GM19239 (cell line): ENCODE measurements at regions not wholly inside any gene's neighbourhood (a gene's known extent, or its start where the extent isn't known, plus 50 kb on each side); places are given as distances from the start of the nearest gene placed in this dataset.

ENCODE experiments used
- DNase-seq: peaks from one replicate; pipeline ENCODE4 v3.0.0; 2011; ENCODE audit warnings: low spot score; ENCODE audit not compliant: insufficient read length
- FAIRE-seq: peaks from 2 replicates; lab custom pipeline; 2011; peaks lifted over from hg19 to GRCh38; lab: Jason Lieb, UNC

DNA sequence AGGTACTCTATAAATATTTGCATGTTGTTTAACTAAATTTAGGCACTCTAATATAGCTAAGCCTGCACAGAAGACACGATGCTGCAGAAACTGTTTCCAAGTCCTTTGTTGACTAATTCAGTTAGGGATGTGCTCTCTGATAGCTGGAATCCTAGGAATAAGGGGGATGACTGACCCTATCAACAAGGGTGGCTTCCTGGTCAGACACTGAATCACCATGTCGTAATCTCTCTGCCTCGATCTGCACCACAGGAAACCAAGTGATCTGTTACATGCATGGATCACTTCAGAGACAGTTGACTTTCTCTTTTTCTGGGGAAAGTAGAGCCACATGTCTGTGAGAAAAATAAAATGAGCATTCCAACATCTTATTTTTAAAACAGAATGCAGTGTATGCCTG lies 169.1 kb downstream of the GUCY2F start:
- DNase-seq (no peak), FAIRE-seq (no peak)

DNA sequence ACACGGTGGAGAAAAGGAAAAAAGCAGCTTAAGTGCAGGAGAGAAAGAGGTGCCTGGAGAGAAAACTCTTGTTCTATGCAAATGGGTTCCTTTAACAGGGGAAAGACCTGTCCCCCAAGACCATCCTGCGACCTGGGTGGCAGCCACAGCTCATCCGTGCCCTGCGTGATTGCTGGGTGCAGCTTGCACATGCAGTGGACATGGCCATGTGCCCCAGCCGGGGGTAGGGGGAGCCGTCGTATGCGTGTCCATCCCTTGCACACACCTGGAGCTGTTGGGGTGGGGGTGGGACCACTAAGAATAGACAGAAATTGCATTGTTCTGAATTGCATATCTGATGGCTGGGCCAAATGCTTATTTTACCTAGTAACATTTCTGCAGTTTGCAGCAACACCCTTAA lies 171.9 kb downstream of the GUCY2F start:
- no peak for FAIRE-seq

GRCh38 chrX:109301177-109301576 lies 180.7 kb downstream of the GUCY2F start:
- FAIRE-seq (no peak), DNase-seq (no peak)

More for the DNA sequence above, 171.9 kb downstream of the GUCY2F start:
- DNase-seq: no peak

DNA sequence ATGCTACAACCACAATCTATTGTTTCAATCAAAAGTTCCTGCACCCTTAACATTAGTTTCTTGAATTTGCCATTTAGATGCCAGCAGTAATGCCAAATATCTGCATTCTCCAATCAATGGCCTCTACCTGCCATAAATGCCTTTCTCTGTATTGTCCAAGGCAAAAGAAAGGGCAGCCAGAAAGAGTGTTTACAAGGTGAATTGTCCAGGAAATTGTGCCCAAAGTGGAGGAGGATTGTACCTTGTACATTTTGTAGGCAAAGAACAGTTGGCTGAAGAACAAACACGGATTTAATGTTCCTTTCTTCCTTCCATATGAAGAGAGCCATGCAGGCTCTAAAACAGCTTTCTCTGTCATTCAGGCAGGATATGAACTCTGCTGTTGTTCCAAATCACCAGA lies 181.5 kb downstream of the GUCY2F start:
- no peak for DNase-seq
- FAIRE-seq: no peak

DNA sequence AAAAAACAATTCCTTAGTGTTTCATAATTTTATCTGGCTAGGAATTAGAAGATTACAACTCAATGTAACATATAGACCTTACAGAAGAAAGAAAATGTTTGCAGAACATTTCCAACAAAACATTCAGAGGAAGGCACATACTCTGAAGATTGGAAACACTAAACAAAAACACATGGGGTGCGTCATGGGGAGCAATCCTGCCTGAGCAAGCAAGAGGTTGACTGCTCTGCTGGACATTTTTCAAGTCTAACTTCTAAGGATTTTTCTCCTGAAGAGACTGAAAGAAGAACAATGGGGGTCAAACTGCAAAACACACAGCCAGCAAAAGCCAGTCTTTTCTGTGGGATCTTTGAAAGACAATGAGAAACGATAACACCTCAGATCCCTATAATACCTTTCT lies 182.8 kb downstream of the GUCY2F start:
- no peak for DNase-seq
- FAIRE-seq: no peak

GRCh38 chrX:109294097-109294814 lies 187.6 kb downstream of the GUCY2F start:
- DNase-seq (no peak), FAIRE-seq (no peak)

DNA sequence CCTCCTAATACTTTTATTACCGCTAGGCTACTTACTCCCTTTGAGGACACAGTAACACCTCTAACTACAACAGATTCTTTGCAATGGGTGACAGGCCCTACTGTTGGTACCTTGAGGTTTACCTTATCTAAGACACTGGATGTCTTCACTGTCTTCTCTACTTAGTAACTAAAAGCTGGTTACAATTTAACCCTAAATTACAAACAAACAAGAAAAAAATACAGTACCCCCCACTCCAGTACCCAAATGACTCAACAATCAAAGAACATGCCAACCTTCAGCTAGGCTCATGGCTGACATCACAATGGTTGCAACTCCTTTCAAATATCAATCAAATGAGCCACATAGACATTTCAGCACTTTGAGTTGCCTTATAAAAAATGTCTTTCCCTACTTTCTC lies 198.0 kb downstream of the GUCY2F start:
- DNase-seq: no peak
- FAIRE-seq: no peak

- FAIRE-seq (peak; percentile 75), DNase-seq (no peak)
These were observed 200.2 kb downstream of the GUCY2F start for GRCh38 chrX:109281483-109282275.

GRCh38 chrX:109274806-109275205 lies 207.1 kb downstream of the GUCY2F start:
- DNase-seq: no peak
- FAIRE-seq: peak; percentile 93

DNA sequence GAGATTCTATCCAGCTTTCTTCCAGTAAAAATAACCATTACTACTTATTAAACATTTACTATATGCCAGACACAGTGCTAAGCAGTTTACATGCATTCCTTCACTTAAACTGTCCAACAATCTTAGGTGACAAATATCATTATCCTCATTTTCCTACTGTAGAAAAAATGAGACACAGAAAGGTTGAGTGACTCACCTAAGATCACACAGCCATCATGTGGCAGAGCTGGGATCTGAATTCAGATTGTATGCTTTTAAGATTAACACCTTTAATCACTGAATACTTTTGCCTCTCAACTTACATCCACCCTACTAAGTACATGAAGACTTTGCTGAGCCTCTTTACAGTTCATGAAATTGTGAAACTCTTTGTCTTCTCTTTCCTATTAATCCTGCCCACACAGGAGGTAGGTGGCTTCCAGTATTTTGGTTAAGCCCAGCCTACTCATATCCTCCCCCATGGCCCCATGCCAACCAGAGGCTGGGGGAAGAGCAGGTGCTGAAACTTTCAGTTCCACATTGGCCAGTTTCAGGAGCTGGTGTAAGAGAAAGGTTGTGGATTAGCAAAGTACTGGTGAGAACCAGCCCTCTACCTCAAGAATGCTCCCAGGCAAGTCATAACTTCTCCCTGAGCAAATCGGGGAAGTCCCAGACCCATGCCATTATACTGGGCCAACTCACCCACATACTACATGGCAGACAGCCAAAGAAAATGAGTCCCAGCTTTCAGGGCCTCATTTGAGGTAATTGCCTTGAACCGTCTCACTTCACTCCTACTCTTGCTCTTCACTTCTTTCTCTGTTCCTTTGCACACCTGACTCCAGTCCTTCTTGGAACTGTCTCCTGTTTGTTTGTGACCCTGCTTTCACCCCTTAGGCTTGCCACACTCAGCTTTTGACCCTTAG lies 211.1 kb downstream of the GUCY2F start:
- no peak for DNase-seq
- FAIRE-seq: peak; percentile 100

DNA sequence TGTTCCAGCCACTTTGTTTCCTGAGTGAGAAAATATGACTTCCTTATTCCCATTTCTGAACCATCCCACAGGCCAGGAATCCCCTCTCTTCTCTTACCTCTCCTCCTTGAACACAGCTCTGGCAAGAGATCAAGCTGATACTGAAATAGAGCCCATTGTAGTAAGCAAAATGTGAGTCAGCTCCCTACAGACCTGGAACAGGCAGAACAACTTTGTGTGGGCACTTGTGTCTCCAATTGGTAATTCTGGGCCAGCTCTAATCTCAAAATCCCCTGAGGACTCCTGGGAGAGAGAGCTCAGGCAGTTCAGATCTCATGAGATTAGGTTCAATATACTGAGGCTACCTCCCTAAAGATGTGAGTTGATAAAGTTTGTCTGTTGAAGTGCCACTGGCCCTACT lies 213.5 kb downstream of the GUCY2F start:
- no peak for DNase-seq
- no peak for FAIRE-seq

- DNase-seq (no peak), FAIRE-seq (no peak)
These were observed 215.9 kb downstream of the GUCY2F start for GRCh38 chrX:109266034-109266433.

- FAIRE-seq: peak; percentile 33
- DNase-seq: no peak
These were observed 217.0 kb downstream of the GUCY2F start for GRCh38 chrX:109264878-109265277.

DNA sequence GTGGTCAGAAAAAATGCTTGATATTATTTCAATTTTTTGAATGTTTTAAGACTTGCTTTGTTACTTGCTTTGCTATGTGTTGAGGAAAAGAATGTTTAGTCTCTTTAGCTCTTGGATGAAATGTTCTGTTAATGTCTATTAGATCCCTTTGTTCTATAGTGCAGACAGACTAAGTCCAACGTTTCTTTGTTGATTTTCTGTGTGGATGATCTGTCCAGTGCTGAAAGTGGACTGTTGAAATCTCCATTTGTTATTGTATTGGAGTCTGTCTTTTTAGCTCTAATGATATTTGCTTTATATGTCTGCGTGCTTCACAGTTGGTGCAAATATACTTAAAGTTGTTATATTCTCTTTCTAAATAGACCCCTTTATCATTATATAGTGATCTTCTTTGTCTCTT lies 220.6 kb downstream of the GUCY2F start:
- DNase-seq (no peak), FAIRE-seq (no peak)

- FAIRE-seq (no peak), DNase-seq (no peak)
These were observed 229.1 kb downstream of the GUCY2F start for GRCh38 chrX:109252789-109253188.

- no peak for DNase-seq
- no peak for FAIRE-seq
These were observed 263.1 kb downstream of the GUCY2F start for GRCh38 chrX:109218761-109219160.

GRCh38 chrX:109199726-109200125 lies 282.2 kb downstream of the GUCY2F start:
- FAIRE-seq (no peak), DNase-seq (no peak)

DNA sequence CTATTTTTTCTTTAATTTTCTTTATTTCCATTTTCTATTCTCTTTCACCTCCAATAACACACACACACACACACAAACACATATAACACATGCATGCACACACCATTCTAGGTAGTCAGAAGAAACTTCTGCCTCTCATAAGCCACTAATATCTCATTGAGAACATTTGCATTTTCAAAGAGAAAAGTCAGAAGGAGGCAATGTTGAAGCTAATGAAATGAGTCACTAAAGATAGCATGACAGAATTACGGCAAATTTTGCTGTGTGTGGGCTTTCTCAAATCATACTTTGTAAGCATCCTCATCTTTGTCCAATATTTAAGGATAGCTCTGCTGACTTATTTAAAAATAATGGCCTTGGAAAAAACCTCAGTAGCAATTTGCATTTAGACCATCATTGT lies 291.3 kb downstream of the GUCY2F start:
- FAIRE-seq (no peak), DNase-seq (no peak)

GRCh38 chrX:109187473-109188168 lies 294.3 kb downstream of the GUCY2F start:
- no peak for DNase-seq
- FAIRE-seq: peak; percentile 85

GRCh38 chrX:109186939-109187338 lies 294.9 kb downstream of the GUCY2F start:
- FAIRE-seq: peak; percentile 51
- no peak for DNase-seq
